ENCODE measurements at regions not wholly inside any gene's neighbourhood (a gene's known extent, or its start where the extent isn't known, plus 50 kb on each side); places are given as distances from the start of the nearest gene placed in this dataset.

DNA sequence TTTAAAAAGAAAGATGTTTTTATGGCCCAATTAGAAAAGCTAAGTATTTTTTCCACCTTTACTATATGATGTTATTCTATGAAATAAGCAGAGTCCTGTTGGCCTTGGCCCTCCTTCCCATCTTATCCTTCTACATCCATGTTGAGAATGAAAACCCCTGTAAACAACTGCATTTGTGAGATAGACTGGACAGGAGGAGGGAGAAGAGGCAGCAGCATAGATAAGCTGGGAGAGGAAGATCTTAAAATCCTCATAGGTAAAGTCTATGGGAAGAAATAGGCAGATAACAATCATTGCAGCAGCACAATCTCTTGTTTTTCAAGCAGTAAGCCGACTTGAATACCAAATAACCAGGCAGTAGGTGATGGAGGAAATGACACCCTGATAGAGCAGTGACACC is 207.6 kb upstream of the PARD3B start:
- TF ChIP-seq, protein P1, sequence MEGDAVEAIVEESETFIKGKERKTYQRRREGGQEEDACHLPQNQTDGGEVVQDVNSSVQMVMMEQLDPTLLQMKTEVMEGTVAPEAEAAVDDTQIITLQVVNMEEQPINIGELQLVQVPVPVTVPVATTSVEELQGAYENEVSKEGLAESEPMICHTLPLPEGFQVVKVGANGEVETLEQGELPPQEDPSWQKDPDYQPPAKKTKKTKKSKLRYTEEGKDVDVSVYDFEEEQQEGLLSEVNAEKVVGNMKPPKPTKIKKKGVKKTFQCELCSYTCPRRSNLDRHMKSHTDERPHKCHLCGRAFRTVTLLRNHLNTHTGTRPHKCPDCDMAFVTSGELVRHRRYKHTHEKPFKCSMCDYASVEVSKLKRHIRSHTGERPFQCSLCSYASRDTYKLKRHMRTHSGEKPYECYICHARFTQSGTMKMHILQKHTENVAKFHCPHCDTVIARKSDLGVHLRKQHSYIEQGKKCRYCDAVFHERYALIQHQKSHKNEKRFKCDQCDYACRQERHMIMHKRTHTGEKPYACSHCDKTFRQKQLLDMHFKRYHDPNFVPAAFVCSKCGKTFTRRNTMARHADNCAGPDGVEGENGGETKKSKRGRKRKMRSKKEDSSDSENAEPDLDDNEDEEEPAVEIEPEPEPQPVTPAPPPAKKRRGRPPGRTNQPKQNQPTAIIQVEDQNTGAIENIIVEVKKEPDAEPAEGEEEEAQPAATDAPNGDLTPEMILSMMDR (IDR thresholded peaks at IDR 0.05) = no peak
- no peak for TF ChIP-seq POLR2AphosphoS5 (IDR thresholded peaks at IDR 0.05)

All from esophagus muscularis mucosa (tissue), 3 donors.